Suprapubic skin (tissue), 3 donors: ENCODE measurements at regions not wholly inside any gene's neighbourhood (a gene's known extent, or its start where the extent isn't known, plus 50 kb on each side); places are given as distances from the start of the nearest gene placed in this dataset.
A peak's percentile ranks its signal among the peaks of the same experiment; 100 is the strongest.

Experiments used
- CTCF ChIP-seq, 2 donors: fragments of 200-600 bp in 1 of 2; fragments of 450-650 bp in 1 of 2; sonication (generic) in 1 of 2; IDR thresholded peaks; one replicate each; pipeline ENCODE4 v1.5.1; 2016 to 2019; ENCODE audit warnings: antibody characterized with exemption in 2 of 2, mild to moderate bottlenecking in 1 of 2, moderate library complexity in 1 of 2
- EP300 ChIP-seq: sonication (generic); formaldehyde crosslinking; IDR thresholded peaks from one replicate; pipeline ENCODE4 v1.6.1; 2017; ENCODE audit warnings: antibody characterized with exemption
- POLR2A ChIP-seq, 2 donors: fragments of 450-650 bp; IDR thresholded peaks; one replicate each; pipeline ENCODE4 v1.6.1; 2017; ENCODE audit warnings: antibody characterized with exemption in 2 of 2, mild to moderate bottlenecking in 2 of 2, moderate library complexity in 2 of 2

- TF ChIP-seq CTCF (IDR thresholded peaks at IDR 0.05) (peak in 1 of 2 donors; percentile 42), EP300 (no peak), POLR2A (IDR thresholded peaks at IDR 0.05) (no peak)
These were observed 165.0 kb downstream of the ABHD5 start for GRCh38 chr3:43855674-43856299.
